ENCODE measurements at regions not wholly inside any gene's neighbourhood (a gene's known extent, or its start where the extent isn't known, plus 50 kb on each side); places are given as distances from the start of the nearest gene placed in this dataset.

- Histone ChIP-seq H3K36me3 (ENCODE audit: insufficient read depth, low read length) (no peaks in the 10 kb centered on the region), H3K9me3 (ENCODE audit: control insufficient read depth, insufficient read depth, low read length) (no peaks in the 10 kb centered on the region), H3K4me1 (ENCODE audit: insufficient read depth, low read length) (no peaks in the 10 kb centered on the region), H3K9ac (ENCODE audit: low read depth, low read length) (no peak overlapping the region)
Observed at GRCh38 chr21:17348357-17348756, 164.5 kb upstream of the CXADR start.

GRCh38 chr21:17348849-17349248 lies 164.0 kb upstream of the CXADR start:
- no peaks in the 10 kb centered on the region for H3K36me3 ChIP-seq (ENCODE audit: insufficient read depth, low read length)
- H3K9ac ChIP-seq (ENCODE audit: low read depth, low read length) = no peak overlapping the region
- H3K4me1 ChIP-seq (ENCODE audit: insufficient read depth, low read length) = no peaks in the 10 kb centered on the region
- H3K9me3 ChIP-seq (ENCODE audit: control insufficient read depth, insufficient read depth, low read length) = no peaks in the 10 kb centered on the region

GRCh38 chr21:17351766-17352165 lies 161.1 kb upstream of the CXADR start:
- H3K4me1 ChIP-seq (ENCODE audit: insufficient read depth, low read length) = no peaks in the 10 kb centered on the region

GRCh38 chr21:17352996-17353655 lies 159.7 kb upstream of the CXADR start:
- Histone ChIP-seq H3K36me3 (ENCODE audit: insufficient read depth, low read length) (no peaks in the 10 kb centered on the region), H3K4me1 (ENCODE audit: insufficient read depth, low read length) (no peaks in the 10 kb centered on the region), H3K9me3 (ENCODE audit: control insufficient read depth, insufficient read depth, low read length) (no peaks in the 10 kb centered on the region), H3K9ac (ENCODE audit: low read depth, low read length) (no peak overlapping the region)

More at GRCh38 chr21:17351766-17352165, 161.1 kb upstream of the CXADR start:
- Histone ChIP-seq H3K9ac (ENCODE audit: low read depth, low read length) (no peak overlapping the region), H3K36me3 (ENCODE audit: insufficient read depth, low read length) (no peaks in the 10 kb centered on the region), H3K9me3 (ENCODE audit: control insufficient read depth, insufficient read depth, low read length) (no peaks in the 10 kb centered on the region)

GRCh38 chr21:17359781-17360180 lies 153.1 kb upstream of the CXADR start:
- no peaks in the 10 kb centered on the region for H3K4me1 ChIP-seq (ENCODE audit: insufficient read depth, low read length)
- H3K9ac ChIP-seq (ENCODE audit: low read depth, low read length) = no peak overlapping the region
- no peaks in the 10 kb centered on the region for H3K36me3 ChIP-seq (ENCODE audit: insufficient read depth, low read length)
- H3K9me3 ChIP-seq (ENCODE audit: control insufficient read depth, insufficient read depth, low read length) = no peaks in the 10 kb centered on the region; the same call in 1 of the 2 replicates

GRCh38 chr21:17368748-17369363 lies 144.0 kb upstream of the CXADR start:
- Histone ChIP-seq H3K4me1 (ENCODE audit: insufficient read depth, low read length) (peaks cover 16% of the 10 kb centered on the region), H3K9ac (ENCODE audit: low read depth, low read length) (no peak overlapping the region), H3K36me3 (ENCODE audit: insufficient read depth, low read length) (no peaks in the 10 kb centered on the region), H3K9me3 (ENCODE audit: control insufficient read depth, insufficient read depth, low read length) (no peaks in the 10 kb centered on the region)

- Histone ChIP-seq H3K4me1 (ENCODE audit: insufficient read depth, low read length) (peaks cover 16% of the 10 kb centered on the region), H3K36me3 (ENCODE audit: insufficient read depth, low read length) (no peaks in the 10 kb centered on the region), H3K9me3 (ENCODE audit: control insufficient read depth, insufficient read depth, low read length) (no peaks in the 10 kb centered on the region), H3K9ac (ENCODE audit: low read depth, low read length) (no peak overlapping the region)
Observed at GRCh38 chr21:17370263-17370662, 142.6 kb upstream of the CXADR start.

GRCh38 chr21:17370916-17371315 lies 141.9 kb upstream of the CXADR start:
- Histone ChIP-seq H3K9ac (ENCODE audit: low read depth, low read length) (no peak overlapping the region; the same call in 1 of the 2 replicates), H3K36me3 (ENCODE audit: insufficient read depth, low read length) (no peaks in the 10 kb centered on the region), H3K4me1 (ENCODE audit: insufficient read depth, low read length) (peaks cover 16% of the 10 kb centered on the region), H3K9me3 (ENCODE audit: control insufficient read depth, insufficient read depth, low read length) (no peaks in the 10 kb centered on the region)

- H3K4me1 ChIP-seq (ENCODE audit: insufficient read depth, low read length) = peaks cover 16% of the 10 kb centered on the region
- no peak overlapping the region for H3K9ac ChIP-seq (ENCODE audit: low read depth, low read length)
- no peaks in the 10 kb centered on the region for H3K9me3 ChIP-seq (ENCODE audit: control insufficient read depth, insufficient read depth, low read length)
- H3K36me3 ChIP-seq (ENCODE audit: insufficient read depth, low read length) = no peaks in the 10 kb centered on the region
Observed at GRCh38 chr21:17371450-17371849, 141.4 kb upstream of the CXADR start.

GRCh38 chr21:17372200-17372599 lies 140.6 kb upstream of the CXADR start:
- peaks cover 16% of the 10 kb centered on the region for H3K4me1 ChIP-seq (ENCODE audit: insufficient read depth, low read length)
- no peaks in the 10 kb centered on the region for H3K36me3 ChIP-seq (ENCODE audit: insufficient read depth, low read length)
- H3K9me3 ChIP-seq (ENCODE audit: control insufficient read depth, insufficient read depth, low read length) = no peaks in the 10 kb centered on the region
- no peak overlapping the region for H3K9ac ChIP-seq (ENCODE audit: low read depth, low read length)

- H3K9me3 ChIP-seq (ENCODE audit: control insufficient read depth, insufficient read depth, low read length) = no peaks in the 10 kb centered on the region
- no peaks in the 10 kb centered on the region for H3K36me3 ChIP-seq (ENCODE audit: insufficient read depth, low read length)
- H3K4me1 ChIP-seq (ENCODE audit: insufficient read depth, low read length) = peaks cover 10% of the 10 kb centered on the region
- H3K9ac ChIP-seq (ENCODE audit: low read depth, low read length) = no peak overlapping the region
Observed at GRCh38 chr21:17386498-17386897, 126.3 kb upstream of the CXADR start.

- Histone ChIP-seq H3K9me3 (ENCODE audit: control insufficient read depth, insufficient read depth, low read length) (no peaks in the 10 kb centered on the region), H3K4me1 (ENCODE audit: insufficient read depth, low read length) (peaks cover 10% of the 10 kb centered on the region), H3K36me3 (ENCODE audit: insufficient read depth, low read length) (no peaks in the 10 kb centered on the region), H3K9ac (ENCODE audit: low read depth, low read length) (no peak overlapping the region)
Observed at GRCh38 chr21:17387030-17387617, 125.7 kb upstream of the CXADR start.

GRCh38 chr21:17388226-17388625 lies 124.6 kb upstream of the CXADR start:
- H3K36me3 ChIP-seq (ENCODE audit: insufficient read depth, low read length) = no peaks in the 10 kb centered on the region
- H3K4me1 ChIP-seq (ENCODE audit: insufficient read depth, low read length) = peaks cover 10% of the 10 kb centered on the region
- no peaks in the 10 kb centered on the region for H3K9me3 ChIP-seq (ENCODE audit: control insufficient read depth, insufficient read depth, low read length)
- no peak overlapping the region for H3K9ac ChIP-seq (ENCODE audit: low read depth, low read length)

- peaks cover 10% of the 10 kb centered on the region for H3K4me1 ChIP-seq (ENCODE audit: insufficient read depth, low read length)
- no peaks in the 10 kb centered on the region for H3K9me3 ChIP-seq (ENCODE audit: control insufficient read depth, insufficient read depth, low read length)
- H3K36me3 ChIP-seq (ENCODE audit: insufficient read depth, low read length) = no peaks in the 10 kb centered on the region
- no peak overlapping the region for H3K9ac ChIP-seq (ENCODE audit: low read depth, low read length)
Observed at GRCh38 chr21:17389311-17389710, 123.5 kb upstream of the CXADR start.

GRCh38 chr21:17390569-17390968 lies 122.3 kb upstream of the CXADR start:
- no peaks in the 10 kb centered on the region for H3K9me3 ChIP-seq (ENCODE audit: control insufficient read depth, insufficient read depth, low read length)
- H3K4me1 ChIP-seq (ENCODE audit: insufficient read depth, low read length) = peaks cover 10% of the 10 kb centered on the region
- H3K9ac ChIP-seq (ENCODE audit: low read depth, low read length) = no peak overlapping the region
- no peaks in the 10 kb centered on the region for H3K36me3 ChIP-seq (ENCODE audit: insufficient read depth, low read length)

Measured in ES-I3 (cell line).